GM13976 (cell line): ENCODE measurements at regions not wholly inside any gene's neighbourhood (a gene's known extent, or its start where the extent isn't known, plus 50 kb on each side); places are given as distances from the start of the nearest gene placed in this dataset.

Source experiments
- DNase-seq: peaks from one replicate; pipeline ENCODE4 v3.0.0; 2012; ENCODE audit warnings: low spot score
- in situ Hi-C: fragments of 300-500 bp; cut with MboI; formaldehyde crosslinking; loops from one replicate; pipeline ENCODE4 v1.12.0; 2022; ENCODE audit warnings: low sequenced_read_pairs, mixed read lengths, inconsistent platforms; ENCODE audit not compliant: unreplicated experiment
- TF ChIP-seq, protein P1 (sequence below): IDR thresholded peaks from 2 replicates; pipeline ENCODE4 v1.5.1; 2012; ENCODE audit warnings: borderline replicate concordance, mild to moderate bottlenecking; ENCODE audit not compliant: insufficient read depth; ENCODE audit errors: extremely low read depth, missing control alignments, control extremely low read depth

DNA sequence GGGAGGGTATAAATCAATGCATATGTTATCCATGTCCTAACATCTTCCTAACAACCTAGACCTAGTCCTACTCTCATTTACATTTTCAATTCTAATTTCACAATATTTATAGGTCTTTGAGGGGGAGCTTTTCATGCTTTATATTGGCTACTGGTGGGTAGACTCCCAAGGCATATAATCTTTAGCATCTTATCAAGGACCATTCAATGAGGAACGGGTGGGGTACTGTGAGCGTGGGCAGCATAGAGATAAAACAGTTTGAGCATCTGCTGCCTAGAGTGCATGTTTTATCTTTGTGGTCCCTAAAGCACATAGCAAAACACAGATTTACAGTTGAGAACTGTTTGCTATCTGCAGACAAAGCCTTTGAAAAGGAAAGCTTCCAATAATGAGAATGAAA, 427.6 kb upstream of the WWC1 start:
- DNase-seq = no peak
- TF ChIP-seq, protein P1, sequence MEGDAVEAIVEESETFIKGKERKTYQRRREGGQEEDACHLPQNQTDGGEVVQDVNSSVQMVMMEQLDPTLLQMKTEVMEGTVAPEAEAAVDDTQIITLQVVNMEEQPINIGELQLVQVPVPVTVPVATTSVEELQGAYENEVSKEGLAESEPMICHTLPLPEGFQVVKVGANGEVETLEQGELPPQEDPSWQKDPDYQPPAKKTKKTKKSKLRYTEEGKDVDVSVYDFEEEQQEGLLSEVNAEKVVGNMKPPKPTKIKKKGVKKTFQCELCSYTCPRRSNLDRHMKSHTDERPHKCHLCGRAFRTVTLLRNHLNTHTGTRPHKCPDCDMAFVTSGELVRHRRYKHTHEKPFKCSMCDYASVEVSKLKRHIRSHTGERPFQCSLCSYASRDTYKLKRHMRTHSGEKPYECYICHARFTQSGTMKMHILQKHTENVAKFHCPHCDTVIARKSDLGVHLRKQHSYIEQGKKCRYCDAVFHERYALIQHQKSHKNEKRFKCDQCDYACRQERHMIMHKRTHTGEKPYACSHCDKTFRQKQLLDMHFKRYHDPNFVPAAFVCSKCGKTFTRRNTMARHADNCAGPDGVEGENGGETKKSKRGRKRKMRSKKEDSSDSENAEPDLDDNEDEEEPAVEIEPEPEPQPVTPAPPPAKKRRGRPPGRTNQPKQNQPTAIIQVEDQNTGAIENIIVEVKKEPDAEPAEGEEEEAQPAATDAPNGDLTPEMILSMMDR = no peak
- in situ Hi-C loops = no loop called here

DNA sequence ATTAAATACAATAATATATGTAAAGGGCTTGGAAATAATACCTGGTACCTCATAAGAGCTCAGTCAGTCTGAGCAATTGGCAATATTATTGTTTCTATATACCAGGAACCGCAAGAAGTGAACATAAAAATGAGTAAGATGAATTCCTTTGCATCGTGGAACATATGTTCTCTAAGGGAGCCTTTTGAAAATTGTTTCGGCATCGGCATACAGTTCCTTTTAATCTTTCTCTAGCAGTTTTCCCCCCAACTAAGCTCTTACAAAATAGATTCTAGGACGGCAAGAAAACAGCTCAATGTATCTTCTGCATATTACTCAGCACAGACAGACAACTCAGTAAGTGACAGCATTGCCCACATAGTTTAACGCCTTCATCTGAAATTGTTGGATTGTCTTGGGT, 426.6 kb upstream of the WWC1 start:
- TF ChIP-seq, protein P1 = no peak
- in situ Hi-C loops = no loop called here

DNA sequence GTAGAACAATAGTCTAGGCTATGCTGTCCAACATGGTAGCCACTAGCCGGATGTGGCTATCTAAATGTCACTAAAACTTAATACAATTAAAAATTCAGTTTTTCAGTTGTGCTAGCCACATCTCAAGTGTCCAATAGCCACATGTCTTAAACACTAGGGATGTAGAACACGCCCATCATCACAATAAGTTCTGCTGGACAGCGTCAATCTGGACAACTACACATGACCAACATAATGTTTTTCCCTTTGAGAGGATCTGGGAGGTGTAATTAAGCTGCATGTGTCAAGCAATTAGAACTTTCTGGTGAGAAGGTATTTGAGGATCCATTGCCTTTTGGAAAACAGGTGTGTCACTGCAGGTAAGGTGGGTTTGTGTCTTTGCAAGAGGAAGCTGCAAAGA, 424.6 kb upstream of the WWC1 start:
- DNase-seq = no peak
- TF ChIP-seq, protein P1 = no peak
- in situ Hi-C loops = no loop called here

More for the DNA sequence above, 426.6 kb upstream of the WWC1 start:
- DNase-seq = no peak

DNA sequence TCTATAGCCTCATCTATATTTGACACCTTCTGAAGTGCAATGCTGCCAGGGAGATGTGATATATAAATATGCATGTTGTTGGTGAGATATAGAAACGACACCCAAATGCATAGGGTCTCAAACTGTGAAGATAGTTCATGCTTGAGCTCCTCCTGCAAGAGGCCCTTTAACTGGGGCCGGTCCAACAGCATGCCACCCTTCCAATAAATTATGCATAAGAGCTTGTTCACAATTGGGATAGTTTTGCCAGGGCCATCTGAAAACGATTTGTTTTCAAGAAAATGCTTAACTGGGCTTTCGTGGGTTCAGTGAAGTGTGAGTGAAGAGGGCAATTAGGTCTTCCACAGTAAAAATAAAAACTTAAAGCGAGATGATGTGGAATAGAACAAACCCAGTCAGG, 424.2 kb upstream of the WWC1 start:
- TF ChIP-seq, protein P1 = no peak
- DNase-seq = no peak
- in situ Hi-C loops = no loop called here

DNA sequence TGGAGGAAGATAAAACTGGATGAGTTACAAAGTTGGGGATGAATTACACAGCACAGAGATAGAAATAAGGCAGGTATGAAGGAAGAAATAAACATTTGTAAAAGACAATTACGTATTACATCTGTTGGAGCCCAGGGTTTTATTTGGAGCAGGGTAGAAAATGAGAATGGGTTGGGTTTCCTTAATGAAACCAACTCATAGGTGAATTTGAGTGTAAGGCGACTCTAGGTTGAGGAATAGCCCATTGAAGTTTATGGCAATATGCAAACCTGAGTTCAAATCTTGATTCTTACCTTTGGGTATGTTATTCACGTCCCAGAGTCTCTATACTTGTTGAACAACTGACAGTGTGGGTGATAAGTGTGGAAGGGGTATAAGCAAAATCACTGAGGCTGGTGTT, 422.3 kb upstream of the WWC1 start:
- no peak for DNase-seq
- TF ChIP-seq, protein P1 = no peak
- in situ Hi-C loops = no loop called here

DNA sequence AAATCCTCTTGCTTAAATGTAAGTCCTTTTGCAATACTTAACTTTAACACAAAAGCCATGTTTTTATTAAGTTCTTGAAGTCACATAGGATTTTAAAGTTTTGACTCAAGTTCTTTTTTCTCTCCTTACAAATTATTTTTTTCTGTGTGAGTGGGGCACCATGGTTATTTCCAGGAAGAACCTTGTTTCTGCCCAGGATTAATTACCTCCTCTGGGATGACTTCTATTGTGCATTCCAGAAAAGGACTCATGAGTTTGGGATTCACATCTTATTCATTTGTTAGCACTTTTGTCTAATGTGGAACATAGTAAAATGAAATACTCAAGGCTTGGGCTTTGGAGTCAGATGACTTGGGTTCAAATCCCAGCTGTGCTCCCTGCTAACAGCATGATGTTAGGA, 421.4 kb upstream of the WWC1 start:
- in situ Hi-C loops = no loop called here
- TF ChIP-seq, protein P1 = no peak
- no peak for DNase-seq

DNA sequence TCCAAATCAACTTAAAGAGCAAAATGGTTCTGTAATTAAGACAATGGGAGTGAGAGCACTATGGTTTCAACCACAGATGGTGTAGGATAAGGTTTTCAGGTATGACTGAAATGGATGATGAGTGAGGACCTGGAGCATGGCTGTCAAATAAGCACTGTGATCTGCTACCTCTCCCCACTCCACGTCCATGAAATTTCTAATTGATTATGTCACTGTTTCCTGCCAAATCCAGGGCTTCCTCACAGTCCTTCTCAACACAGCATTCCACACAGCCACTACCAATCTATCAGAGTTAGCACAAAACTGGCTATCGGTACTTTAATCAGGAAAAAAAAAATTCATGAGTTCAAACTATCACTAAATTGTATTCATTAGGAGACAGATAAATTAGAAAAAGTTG, 420.4 kb upstream of the WWC1 start:
- DNase-seq = no peak
- in situ Hi-C loops = no loop called here
- TF ChIP-seq, protein P1 = no peak
